ENCODE measurements at regions not wholly inside any gene's neighbourhood (a gene's known extent, or its start where the extent isn't known, plus 50 kb on each side); places are given as distances from the start of the nearest gene placed in this dataset.

GRCh38 chr6:169988769-169989550 is 237.5 kb downstream of the ERMARD start:
- no peak for TF ChIP-seq CTCF (IDR thresholded peaks at IDR 0.05)
- no peak for TF ChIP-seq POLR2AphosphoS5 (IDR thresholded peaks at IDR 0.05)
- TF ChIP-seq POLR2A (IDR thresholded peaks at IDR 0.05): no peak

All from gastroesophageal sphincter (tissue), 3 donors.